ENCODE measurements at regions not wholly inside any gene's neighbourhood (a gene's known extent, or its start where the extent isn't known, plus 50 kb on each side); places are given as distances from the start of the nearest gene placed in this dataset.
"Not testable (repeated sequence)": the region's sequence is repeated elsewhere in the genome, so short reads cannot be mapped to it uniquely, and the experiment has no call there.

DNA sequence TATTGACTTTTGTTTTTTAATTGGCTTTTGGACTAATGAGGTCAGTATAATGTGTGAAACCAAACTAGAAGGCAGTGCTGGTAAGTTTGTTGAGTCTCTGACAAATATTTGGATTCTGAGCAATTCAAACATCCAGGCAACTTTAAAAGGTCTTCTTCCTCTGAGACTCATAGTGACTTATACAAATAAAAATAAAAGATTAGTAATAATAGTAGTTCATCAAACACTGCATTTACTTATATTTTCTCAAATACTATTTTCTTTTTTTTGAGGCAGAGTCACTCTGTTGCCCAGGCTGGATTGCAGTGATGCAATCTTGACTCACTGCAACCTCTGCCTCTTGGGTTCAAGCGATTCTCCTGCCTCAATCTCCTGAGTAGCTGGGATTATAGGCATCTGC, 337.9 kb downstream of the DAD1 start:
- no peak for DNase-seq (ENCODE audit: low spot score)

DNA sequence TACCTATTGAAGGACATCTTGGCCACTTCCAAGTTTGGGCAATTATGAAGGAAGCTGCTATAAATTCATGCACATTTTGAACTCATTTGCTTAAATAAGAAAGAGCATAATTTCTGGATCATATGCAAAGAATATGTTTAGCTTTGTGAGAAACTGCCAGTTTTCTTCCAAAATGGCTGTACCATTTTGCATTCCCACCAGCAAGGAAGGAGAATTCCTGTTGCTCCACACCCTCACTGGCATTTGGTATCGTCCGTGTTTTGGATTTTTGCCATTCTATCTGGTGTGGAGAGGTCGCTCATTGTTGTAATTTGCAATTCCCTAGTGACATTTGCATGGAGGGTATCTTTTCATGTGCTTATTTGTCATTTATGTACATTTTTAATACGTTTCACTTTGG, 339.3 kb downstream of the DAD1 start:
- no peak for DNase-seq (ENCODE audit: low spot score)

DNA sequence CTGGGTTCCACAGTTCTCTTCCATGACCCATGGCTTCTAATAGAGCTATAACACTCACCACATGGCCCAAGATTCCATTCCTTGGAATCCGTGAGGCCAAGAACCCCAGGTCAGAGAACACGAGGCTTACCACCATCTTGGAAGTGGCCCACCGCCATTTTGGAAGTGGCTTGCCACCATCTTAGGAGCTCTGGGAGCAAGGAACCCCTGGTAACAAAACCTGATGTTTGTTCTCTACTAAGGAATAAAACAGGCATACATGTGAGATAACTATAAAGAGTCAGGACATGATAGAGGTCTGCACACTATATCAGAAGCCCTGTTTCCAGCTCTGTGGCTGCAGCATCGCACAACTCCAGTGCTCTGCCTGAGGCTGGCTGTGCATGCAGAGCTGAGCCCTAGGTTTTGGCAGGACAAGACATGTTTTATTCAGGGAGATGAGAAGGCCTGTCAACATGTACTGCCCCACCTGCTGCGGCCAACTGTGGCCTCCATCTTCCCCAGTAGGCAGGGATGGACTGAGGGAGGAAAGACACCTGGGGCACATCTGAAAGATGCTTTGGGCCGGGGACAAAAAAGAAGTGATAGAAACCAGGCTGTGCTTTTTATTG, 344.9 kb downstream of the DAD1 start:
- no peak for DNase-seq (ENCODE audit: low spot score)

DNA sequence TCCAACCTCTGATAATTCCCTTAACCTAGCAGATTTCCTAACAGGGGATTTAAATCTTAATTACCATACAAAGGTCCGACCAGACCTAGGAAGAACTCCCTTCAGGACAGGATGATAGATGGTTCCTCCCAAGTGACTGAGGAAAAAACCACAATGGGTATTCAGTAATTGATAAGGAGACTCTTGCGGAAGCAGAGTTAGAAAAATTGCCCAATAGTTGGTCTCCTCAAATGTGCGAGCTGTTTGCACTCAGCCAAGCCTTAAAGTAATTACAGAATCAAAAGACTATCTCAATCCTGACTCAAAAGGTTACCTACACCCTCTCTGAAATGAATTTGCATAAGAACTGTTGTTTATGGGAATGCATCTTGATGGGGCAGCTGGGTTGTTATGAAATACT, 350.7 kb downstream of the DAD1 start:
- not testable (repeated sequence) for DNase-seq (ENCODE audit: low spot score)

DNA sequence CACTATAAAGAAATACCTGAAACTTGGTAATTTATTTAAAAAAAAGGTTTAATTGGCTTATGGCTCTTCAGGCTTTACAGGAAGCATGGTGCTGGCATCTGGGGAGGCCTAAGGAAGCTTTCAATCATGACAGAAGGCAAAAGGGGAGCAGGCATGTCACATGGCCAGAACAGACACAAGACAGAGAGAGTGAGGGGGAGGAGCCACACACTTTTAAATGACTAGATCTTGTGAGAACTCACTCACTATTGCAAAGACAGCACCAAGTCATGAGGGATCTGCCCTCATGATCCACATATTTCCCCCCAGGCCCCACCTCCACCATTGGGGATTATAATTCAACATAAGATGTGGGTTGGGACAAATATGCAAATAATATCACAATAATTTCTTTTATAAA, 355.6 kb downstream of the DAD1 start:
- DNase-seq (ENCODE audit: low spot score): no peak

DNA sequence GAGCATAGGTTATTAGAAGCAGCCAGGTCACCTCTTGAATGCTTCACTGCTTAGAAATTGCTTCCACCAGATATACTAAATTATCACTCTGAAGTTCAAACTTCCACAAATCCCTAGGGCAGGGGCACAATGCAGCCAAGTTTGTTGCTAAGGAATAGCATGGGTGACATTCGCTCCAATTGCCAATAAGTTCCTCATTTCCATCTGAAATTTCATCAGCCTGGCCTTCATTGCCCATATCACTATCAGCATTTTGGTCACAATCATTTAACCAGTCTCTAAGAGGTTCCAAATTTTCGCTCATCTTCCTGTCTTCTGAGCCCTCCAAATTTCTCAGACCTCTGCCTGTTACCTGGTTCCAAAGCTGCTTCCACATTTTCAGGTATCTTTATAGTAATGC, 356.1 kb downstream of the DAD1 start:
- no peak for DNase-seq (ENCODE audit: low spot score)

DNA sequence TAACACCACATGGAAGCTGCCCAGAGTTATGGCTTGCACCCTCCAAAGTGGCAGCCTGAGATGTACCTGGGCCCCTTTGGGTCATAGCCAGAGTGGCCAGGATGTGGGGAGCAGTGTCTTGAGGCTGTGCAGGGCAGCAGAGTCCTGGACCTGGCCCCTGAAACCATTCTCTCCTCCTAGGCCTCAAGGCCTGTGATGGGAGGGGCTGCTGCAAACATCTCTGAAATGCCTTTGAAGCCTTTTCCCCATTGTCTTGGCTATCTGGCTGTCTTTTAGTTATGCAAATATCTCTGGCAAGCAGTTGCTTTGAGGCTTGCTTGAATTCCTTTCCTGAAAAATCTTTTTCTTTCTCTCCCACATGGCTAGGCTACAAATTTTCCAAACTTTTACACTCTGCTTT, 356.5 kb downstream of the DAD1 start:
- DNase-seq (ENCODE audit: low spot score): no peak

DNA sequence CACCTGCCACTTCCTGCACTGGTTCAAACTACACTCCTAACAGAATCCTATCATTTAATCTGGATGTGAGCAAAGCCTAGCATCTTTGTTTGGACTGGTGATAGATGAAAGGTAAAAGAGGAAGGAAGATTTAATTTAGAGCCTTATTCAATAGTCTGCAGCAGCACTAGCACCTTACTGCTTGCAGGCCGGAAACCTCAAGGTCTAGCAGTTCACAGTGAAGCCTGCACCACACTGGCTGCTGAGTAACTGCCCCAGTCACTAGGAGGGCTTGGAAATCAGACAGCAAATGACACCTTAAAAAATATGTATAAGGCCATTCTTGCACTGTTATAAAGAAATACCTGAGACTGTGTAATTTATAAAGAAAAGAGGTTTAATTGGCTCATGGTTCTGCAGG, 358.0 kb downstream of the DAD1 start:
- DNase-seq (ENCODE audit: low spot score): no peak

DNA sequence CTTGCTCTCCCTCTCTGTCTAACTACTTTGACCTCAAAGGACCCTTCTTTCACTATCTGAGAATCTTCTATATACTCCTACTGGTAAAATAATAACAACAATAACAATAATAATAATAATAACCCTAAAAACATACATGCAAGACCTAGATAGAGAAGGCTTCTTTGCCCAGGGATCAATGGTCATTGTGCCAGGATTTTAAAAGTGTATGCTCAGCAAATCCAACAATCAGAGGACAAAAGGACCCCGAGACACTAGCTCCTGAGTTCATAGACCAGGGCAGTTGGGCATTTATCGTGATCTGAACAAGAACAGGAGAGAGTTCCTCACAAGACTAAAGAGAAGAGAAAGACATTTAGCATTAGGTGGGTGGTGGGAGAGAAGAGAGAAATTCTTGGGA, 358.5 kb downstream of the DAD1 start:
- DNase-seq (ENCODE audit: low spot score): no peak

DNA sequence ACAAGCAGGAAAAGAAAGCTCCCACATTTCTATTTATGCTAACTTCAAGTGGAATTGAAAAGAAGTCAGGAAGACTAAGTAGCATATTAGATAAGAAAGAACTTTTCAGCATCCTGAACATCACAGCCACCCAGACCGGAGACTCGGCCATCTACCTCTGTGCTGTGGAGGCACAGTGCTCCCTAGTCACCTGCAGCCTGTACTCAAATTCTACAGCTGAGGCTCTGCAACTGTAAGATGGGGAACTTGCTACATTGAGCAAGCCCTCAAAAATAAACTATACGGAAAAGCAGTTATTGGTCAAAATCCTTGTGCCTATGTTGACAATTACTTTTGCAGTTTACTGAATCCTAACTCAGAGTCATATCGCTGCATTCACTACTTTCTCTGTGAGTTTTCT, 361.9 kb downstream of the DAD1 start:
- no peak for DNase-seq (ENCODE audit: low spot score)

DNA sequence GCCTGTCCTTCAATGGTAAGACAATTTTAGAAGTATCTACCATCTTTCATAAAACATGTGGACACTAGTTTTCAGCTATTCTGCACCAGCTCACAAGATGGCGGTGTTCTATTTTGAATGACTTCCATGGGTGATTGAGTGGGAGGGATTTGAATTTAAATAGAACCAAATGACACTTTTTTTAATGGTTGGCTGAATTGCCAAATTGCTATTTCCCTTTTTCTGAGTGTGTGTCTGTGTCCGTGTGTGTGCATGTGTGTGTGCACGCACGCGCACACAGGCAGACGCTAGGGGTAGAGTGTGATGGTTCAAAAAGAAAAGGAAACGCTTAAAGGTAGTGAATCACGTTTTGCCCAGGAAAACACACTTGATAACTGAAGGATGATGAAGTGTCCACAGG, 362.6 kb downstream of the DAD1 start:
- no peak for DNase-seq (ENCODE audit: low spot score)

DNA sequence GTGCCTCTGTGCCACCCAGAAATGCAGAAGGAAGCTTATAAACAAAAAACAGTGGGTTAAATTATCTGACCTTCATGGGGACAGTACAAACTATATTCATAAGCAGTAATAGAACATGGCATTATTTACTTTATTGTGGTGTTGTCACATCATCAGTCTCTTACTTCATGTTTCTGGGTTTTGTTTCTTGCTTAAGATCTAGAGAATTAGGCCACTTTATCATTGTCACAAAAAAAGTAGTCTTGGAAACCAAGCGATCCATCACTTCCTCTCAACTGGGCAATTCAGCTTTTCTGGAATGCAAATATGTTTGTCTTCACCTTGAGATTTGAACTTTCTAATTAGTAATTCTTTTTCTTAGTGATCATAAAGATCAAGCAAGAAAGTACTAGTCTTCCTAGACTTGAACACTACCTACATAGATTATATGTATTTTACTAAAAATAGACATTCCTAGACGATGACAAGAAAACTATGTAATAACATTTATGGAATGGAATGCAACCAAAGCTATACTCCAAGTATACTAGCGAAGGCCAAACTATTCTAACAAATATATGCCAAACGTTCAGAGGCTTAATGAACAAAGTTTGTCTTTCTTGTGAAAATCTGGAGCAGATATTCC, 363.4 kb downstream of the DAD1 start:
- DNase-seq (ENCODE audit: low spot score): no peak

DNA sequence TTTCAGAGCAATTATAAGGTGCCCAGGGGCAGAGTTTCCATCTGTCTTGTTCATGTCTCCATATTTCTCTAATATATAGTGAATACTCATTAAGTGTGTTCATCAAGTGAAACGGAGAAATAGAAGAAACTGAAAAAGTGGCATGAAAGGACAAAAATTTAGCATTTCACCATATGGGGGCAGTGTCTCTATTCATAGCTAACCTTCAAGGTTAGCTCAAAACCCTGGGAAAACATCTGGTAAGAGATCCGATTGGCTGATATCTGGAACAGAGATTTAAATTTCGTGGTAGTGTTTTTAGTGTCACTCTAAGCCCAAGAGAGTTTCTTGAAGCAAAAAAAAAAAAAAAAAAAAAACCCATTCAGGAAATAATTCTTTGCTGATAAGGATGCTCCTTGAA, 367.5 kb downstream of the DAD1 start:
- DNase-seq (ENCODE audit: low spot score): no peak

DNA sequence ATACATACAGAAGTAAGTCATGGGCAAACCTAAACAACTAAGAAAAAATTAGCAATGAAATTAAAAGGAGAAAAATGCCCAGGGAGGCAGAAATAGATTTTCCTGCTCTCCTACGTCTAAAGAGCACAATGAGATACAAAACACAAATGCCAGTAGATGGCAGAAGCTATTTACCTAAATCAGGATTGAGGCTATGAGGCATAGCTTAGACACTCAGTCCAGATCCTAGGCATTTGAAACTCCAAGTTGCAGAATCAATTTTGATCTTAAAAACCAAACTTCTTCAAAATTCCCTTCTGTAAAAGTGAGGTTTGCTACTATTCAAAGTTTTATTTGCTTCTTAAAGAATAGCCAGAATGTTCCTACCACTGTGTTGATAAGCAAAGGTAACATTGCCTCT, 368.6 kb downstream of the DAD1 start:
- no peak for DNase-seq (ENCODE audit: low spot score)

DNA sequence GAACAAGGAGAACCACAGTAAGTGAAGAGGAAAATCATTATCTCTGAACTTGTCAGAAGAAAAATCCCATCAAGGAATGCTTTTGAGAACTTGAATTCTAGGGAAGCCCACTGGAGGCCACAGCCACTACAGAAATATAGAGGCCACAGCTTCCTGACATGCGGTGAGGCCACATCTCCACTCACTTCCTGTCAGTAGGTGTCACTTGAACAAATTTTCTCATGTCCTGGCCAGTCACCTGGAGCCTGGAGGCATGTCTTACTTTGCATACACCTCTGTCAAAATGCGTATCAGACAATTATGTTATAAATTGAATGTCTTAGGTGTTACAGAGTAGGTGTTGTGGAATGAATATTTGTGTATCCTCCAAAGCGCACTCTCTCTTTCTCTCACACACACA, 370.3 kb downstream of the DAD1 start:
- DNase-seq (ENCODE audit: low spot score): no peak

DNA sequence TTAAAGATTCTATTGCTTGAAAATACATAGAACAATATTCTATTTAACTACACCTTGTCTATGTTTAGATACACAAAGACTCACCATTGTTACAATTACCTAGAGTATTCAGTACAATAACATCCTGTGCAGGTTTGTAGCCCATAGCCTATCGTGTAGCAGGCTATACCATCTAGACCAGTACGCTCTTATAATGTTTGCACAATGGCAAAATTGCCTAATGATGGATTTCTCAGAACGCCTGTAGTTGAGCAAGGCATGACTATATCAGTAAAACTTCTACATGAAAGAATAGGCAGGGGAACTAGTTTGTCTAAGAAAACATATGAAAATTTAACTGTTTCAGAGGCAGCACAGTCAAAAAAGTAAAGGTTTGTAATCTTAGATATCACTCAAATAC, 375.9 kb downstream of the DAD1 start:
- no peak for DNase-seq (ENCODE audit: low spot score)

DNA sequence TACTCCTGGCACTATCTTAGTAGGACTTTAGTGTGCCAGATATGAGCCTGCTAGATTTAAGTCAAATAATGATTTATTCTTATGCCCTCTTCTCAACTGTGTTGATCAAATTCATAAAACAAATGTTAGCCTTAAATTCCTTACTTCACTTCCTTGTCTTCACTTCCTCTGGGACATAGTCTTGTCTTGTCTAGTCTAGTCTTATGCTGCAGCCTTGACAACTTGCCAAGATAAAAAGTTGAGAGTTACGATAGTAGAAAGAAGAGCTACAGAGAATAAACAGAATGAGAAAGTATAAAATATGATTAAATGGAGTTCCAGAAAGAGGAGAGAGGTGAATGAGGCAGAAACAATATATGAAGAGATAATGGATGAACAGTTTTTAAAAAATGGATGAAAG, 378.1 kb downstream of the DAD1 start:
- no peak for DNase-seq (ENCODE audit: low spot score)

DNA sequence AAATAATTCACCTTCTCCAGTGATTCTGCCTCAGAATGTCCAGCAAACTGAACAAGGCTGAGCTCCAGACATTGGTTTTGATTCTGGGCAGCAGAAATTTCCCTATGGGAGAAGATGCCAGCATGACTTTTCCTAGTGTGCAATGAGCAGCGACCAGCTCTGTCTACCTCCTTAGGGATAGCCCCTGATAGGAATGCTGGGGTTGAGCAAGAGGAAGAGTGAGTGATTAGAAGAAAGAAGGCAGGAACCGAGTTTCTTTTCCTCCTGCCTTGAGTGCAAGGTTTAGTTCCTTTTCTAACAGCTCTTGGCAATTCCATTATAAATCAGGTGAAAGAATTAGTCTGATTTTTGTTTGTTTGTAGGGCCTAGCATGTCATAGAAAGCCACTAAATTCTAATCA, 379.0 kb downstream of the DAD1 start:
- DNase-seq (ENCODE audit: low spot score): no peak

DNA sequence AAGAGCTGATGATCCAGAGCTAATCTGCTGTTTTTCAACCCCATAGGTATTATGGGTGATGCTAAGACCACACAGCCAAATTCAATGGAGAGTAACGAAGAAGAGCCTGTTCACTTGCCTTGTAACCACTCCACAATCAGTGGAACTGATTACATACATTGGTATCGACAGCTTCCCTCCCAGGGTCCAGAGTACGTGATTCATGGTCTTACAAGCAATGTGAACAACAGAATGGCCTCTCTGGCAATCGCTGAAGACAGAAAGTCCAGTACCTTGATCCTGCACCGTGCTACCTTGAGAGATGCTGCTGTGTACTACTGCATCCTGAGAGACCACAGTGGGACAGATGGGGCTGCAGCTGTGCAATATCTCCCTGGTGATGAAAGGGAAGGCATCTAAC, 386.0 kb downstream of the DAD1 start:
- DNase-seq (ENCODE audit: low spot score): no peak

DNA sequence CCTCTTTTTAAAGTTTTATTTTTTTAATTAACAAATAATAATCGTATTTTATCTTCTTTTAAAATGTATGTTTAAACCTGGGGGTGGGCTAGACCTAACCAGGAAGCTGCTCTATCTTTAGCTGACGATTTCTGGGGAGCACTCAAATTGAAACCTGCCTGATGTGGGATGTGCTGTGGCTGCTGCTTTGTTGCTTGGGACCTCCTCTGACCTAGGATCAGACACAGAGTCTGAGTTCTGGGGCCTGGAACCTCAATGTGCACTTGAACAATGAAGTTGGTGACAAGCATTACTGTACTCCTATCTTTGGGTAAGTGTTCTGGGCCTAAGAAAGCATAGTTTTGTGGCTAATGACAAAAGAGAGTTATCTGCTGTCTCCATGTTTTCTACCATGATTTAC, 386.7 kb downstream of the DAD1 start:
- no peak for DNase-seq (ENCODE audit: low spot score)

DNA sequence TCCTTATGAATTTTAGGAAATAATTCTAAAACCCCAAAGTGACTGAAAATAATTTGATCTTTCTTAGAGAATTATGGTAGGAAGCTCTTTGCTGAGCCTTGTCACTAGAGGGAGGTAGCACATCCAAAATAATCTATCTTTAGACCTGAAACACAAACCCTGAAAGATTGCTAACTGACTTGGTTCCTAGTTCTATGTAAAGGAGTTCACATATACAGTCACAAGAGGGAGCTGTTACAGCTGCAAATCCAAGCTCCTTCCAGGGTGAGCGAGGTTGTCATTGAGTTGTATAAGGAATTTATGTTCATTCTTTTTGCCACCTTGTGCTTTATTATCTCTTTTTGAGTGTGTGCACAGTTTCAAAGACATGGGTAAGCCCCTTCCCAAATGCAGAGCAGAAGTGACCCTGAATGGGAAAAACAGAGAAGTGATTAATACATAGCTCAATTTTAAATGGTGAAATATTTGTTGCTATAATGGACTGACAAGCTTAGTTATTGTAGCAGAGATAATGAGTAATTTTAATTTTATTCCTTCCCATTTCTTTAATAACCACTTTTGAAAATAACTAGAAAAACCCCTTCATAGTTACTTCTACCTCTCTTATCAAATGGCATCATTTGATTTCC, 387.9 kb downstream of the DAD1 start:
- no peak for DNase-seq (ENCODE audit: low spot score)

DNA sequence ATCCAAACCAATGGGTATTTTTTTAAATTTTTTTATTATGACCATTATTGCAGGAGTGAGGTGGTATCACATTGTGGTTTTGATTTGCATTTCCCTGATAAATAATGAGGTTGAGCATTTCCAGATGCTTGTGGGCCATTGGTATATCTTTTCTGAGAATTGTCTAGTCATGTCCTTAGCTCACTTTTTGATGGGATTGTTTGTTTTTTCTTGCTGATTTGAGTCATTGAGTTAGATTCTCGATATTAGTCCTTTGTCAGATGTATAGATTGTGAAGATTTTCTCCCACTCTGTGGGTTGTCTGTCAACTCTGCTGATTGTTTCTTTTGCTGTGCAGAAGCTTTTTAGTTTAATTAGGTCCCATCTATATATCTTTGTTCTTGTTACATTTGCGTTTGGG, 388.9 kb downstream of the DAD1 start:
- not testable (repeated sequence) for DNase-seq (ENCODE audit: low spot score)

DNA sequence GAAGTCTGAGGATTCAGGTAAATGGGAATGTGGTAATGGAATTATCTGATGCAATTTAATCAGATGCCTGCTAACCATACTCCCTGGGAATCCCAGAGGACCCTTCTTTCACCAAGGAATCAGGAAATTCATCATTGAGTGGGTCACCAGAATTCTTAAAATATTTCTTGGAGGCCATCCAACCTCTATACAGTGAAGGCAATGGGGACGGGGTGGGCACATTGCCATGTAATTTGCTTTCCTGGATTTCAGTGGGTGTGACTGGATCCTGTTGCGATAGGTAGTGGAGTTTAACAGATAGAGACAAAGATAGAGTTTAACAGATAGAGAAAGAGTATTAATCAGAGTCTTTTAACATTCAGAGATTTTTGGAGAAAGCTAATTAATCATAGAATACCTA, 394.4 kb downstream of the DAD1 start:
- no peak for DNase-seq (ENCODE audit: low spot score)
